ENCODE measurements at regions not wholly inside any gene's neighbourhood (a gene's known extent, or its start where the extent isn't known, plus 50 kb on each side); places are given as distances from the start of the nearest gene placed in this dataset.
"Not testable (repeated sequence)": the region's sequence is repeated elsewhere in the genome, so short reads cannot be mapped to it uniquely, and the experiment has no call there.

GRCh38 chrX:93420090-93420489 lies 253.3 kb downstream of the NAP1L3 start:
- H3K4me3 ChIP-seq (ENCODE audit: low read depth, low read length): no peak overlapping the region
- no peak for TF ChIP-seq CTCF (IDR thresholded peaks at IDR 0.05; ENCODE audit: borderline replicate concordance, insufficient read depth, low read depth, low read length)

- no peak for TF ChIP-seq CTCF (IDR thresholded peaks at IDR 0.05; ENCODE audit: borderline replicate concordance, insufficient read depth, low read depth, low read length)
- H3K4me3 ChIP-seq (ENCODE audit: low read depth, low read length): no peak overlapping the region
Observed at GRCh38 chrX:93419642-93420041, 253.7 kb downstream of the NAP1L3 start.

- H3K4me3 ChIP-seq (ENCODE audit: low read depth, low read length): no peak overlapping the region
Observed at GRCh38 chrX:93404121-93404520, 269.3 kb downstream of the NAP1L3 start.

GRCh38 chrX:93354651-93355050 lies 318.7 kb downstream of the NAP1L3 start:
- no peak overlapping the region for H3K4me3 ChIP-seq (ENCODE audit: low read depth, low read length)
- no peak for TF ChIP-seq CTCF (IDR thresholded peaks at IDR 0.05; ENCODE audit: borderline replicate concordance, insufficient read depth, low read depth, low read length)

More at GRCh38 chrX:93404121-93404520, 269.3 kb downstream of the NAP1L3 start:
- TF ChIP-seq CTCF (IDR thresholded peaks at IDR 0.05; ENCODE audit: borderline replicate concordance, insufficient read depth, low read depth, low read length): no peak

GRCh38 chrX:93346309-93346708 lies 327.1 kb downstream of the NAP1L3 start:
- H3K4me3 ChIP-seq (ENCODE audit: low read depth, low read length): no peak overlapping the region
- TF ChIP-seq CTCF (IDR thresholded peaks at IDR 0.05; ENCODE audit: borderline replicate concordance, insufficient read depth, low read depth, low read length): no peak

- H3K4me3 ChIP-seq (ENCODE audit: low read depth, low read length): not testable (repeated sequence)
Observed at GRCh38 chrX:93344287-93344686, 329.1 kb downstream of the NAP1L3 start.

- TF ChIP-seq CTCF (IDR thresholded peaks at IDR 0.05; ENCODE audit: borderline replicate concordance, insufficient read depth, low read depth, low read length): no peak
- no peak overlapping the region for H3K4me3 ChIP-seq (ENCODE audit: low read depth, low read length)
Observed at GRCh38 chrX:93332329-93332728, 341.0 kb downstream of the NAP1L3 start.

GRCh38 chrX:93322110-93322509 lies 351.3 kb downstream of the NAP1L3 start:
- no peak for TF ChIP-seq CTCF (IDR thresholded peaks at IDR 0.05; ENCODE audit: borderline replicate concordance, insufficient read depth, low read depth, low read length)
- no peak overlapping the region for H3K4me3 ChIP-seq (ENCODE audit: low read depth, low read length)

Measured in GM12875 (cell line).